ENCODE measurements at regions not wholly inside any gene's neighbourhood (a gene's known extent, or its start where the extent isn't known, plus 50 kb on each side); places are given as distances from the start of the nearest gene placed in this dataset.

- Mint-ChIP-seq H3K4me1 (no peaks in the 10 kb centered on the region), H3K4me3 (no peak overlapping the region), H3K27me3 (ENCODE audit: low read depth) (peaks cover 9% of the 10 kb centered on the region), H3K36me3 (ENCODE audit: low read depth) (no peaks in the 10 kb centered on the region), H3K9me3 (no peaks in the 10 kb centered on the region), H3K27ac (ENCODE audit: unreplicated experiment) (no peak overlapping the region)
- TF ChIP-seq, protein P1, sequence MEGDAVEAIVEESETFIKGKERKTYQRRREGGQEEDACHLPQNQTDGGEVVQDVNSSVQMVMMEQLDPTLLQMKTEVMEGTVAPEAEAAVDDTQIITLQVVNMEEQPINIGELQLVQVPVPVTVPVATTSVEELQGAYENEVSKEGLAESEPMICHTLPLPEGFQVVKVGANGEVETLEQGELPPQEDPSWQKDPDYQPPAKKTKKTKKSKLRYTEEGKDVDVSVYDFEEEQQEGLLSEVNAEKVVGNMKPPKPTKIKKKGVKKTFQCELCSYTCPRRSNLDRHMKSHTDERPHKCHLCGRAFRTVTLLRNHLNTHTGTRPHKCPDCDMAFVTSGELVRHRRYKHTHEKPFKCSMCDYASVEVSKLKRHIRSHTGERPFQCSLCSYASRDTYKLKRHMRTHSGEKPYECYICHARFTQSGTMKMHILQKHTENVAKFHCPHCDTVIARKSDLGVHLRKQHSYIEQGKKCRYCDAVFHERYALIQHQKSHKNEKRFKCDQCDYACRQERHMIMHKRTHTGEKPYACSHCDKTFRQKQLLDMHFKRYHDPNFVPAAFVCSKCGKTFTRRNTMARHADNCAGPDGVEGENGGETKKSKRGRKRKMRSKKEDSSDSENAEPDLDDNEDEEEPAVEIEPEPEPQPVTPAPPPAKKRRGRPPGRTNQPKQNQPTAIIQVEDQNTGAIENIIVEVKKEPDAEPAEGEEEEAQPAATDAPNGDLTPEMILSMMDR (conservative IDR thresholded peaks at IDR 0.05): no peak
- no peak for DNase-seq (ENCODE audit: low read depth, low spot score)
These were observed 57.3 kb downstream of the MAF start for GRCh38 chr16:79543219-79543618.

DNA sequence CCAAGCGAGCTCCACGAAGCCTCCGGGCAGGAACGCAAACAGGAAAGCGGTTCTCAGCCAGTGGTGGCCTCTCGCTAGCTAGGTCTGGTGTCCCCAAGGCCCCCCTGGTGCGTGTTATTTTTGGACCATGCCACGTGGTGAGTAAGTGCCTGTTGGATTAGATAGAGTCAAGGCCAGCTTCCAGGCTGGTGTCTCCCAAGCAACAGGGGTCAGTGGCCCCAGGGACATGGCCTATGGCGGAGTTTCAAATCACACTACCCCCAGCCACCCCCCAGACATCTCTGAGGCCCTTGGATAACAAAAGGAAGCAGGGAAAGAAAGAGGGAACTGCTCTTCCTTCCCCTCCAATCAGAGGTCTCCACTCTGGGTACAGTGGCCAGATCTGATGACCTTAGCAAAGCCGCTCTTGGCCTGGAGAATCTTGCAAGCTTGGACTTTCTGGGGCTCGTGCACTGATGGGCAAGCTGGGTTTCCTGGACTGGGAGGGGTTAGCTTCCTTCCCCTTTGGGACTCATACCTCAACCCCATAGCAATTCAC, 58.2 kb downstream of the MAF start:
- H3K36me3 Mint-ChIP-seq (ENCODE audit: low read depth): no peaks in the 10 kb centered on the region
- no peak overlapping the region for H3K27ac Mint-ChIP-seq (ENCODE audit: unreplicated experiment)
- no peak overlapping the region for H3K4me3 Mint-ChIP-seq

GRCh38 chr16:79540825-79541595, 59.5 kb downstream of the MAF start:
- Mint-ChIP-seq H3K4me3 (no peak overlapping the region), H3K36me3 (ENCODE audit: low read depth) (no peaks in the 10 kb centered on the region)

More for the DNA sequence above, 58.2 kb downstream of the MAF start:
- H3K4me1 Mint-ChIP-seq: no peaks in the 10 kb centered on the region
- H3K27me3 Mint-ChIP-seq (ENCODE audit: low read depth): peaks cover 5% of the 10 kb centered on the region
- TF ChIP-seq, protein P1 (conservative IDR thresholded peaks at IDR 0.05): no peak
- DNase-seq (ENCODE audit: low read depth, low spot score): no peak
- no peaks in the 10 kb centered on the region for H3K9me3 Mint-ChIP-seq

GRCh38 chr16:79537584-79537983, 63.0 kb downstream of the MAF start:
- Mint-ChIP-seq H3K27me3 (ENCODE audit: low read depth) (no peaks in the 10 kb centered on the region), H3K27ac (ENCODE audit: unreplicated experiment) (no peak overlapping the region), H3K36me3 (ENCODE audit: low read depth) (no peaks in the 10 kb centered on the region), H3K9me3 (no peaks in the 10 kb centered on the region), H3K4me3 (no peak overlapping the region), H3K4me1 (no peaks in the 10 kb centered on the region)
- no peak for DNase-seq (ENCODE audit: low read depth, low spot score)
- TF ChIP-seq, protein P1 (conservative IDR thresholded peaks at IDR 0.05): no peak

More at GRCh38 chr16:79540825-79541595, 59.5 kb downstream of the MAF start:
- Mint-ChIP-seq H3K27ac (ENCODE audit: unreplicated experiment) (no peak overlapping the region), H3K4me1 (no peaks in the 10 kb centered on the region), H3K9me3 (no peaks in the 10 kb centered on the region), H3K27me3 (ENCODE audit: low read depth) (no peaks in the 10 kb centered on the region)
- no peak for DNase-seq (ENCODE audit: low read depth, low spot score)
- TF ChIP-seq, protein P1 (conservative IDR thresholded peaks at IDR 0.05): no peak

DNA sequence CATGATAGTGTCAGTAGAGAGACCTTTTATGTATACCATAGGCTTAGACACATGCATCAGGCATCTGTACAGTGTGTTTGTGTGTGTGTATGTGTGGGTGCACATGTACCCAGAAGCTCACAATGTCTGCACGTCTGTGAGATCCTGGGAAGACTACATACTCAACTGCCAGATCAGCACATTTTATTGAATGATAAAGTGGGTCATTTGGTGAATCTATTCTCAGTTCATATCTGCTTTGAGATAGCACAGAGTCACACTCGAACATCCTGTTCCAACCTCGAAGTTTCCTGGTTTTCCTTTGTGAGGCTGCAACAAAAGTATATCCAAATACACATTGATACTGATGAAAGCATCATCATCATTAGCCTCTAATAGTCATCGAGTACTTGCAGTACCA, 63.6 kb downstream of the MAF start:
- H3K27ac Mint-ChIP-seq (ENCODE audit: unreplicated experiment): no peak overlapping the region
- H3K4me3 Mint-ChIP-seq: no peak overlapping the region
- H3K4me1 Mint-ChIP-seq: no peaks in the 10 kb centered on the region
- DNase-seq (ENCODE audit: low read depth, low spot score): no peak
- H3K36me3 Mint-ChIP-seq (ENCODE audit: low read depth): no peaks in the 10 kb centered on the region
- H3K9me3 Mint-ChIP-seq: no peaks in the 10 kb centered on the region
- TF ChIP-seq, protein P1 (conservative IDR thresholded peaks at IDR 0.05): no peak
- no peaks in the 10 kb centered on the region for H3K27me3 Mint-ChIP-seq (ENCODE audit: low read depth)
